ENCODE measurements at regions not wholly inside any gene's neighbourhood (a gene's known extent, or its start where the extent isn't known, plus 50 kb on each side); places are given as distances from the start of the nearest gene placed in this dataset.
"Not testable (repeated sequence)": the region's sequence is repeated elsewhere in the genome, so short reads cannot be mapped to it uniquely, and the experiment has no call there.

- H3K9me3 ChIP-seq (ENCODE audit: control insufficient read depth in 3 of 3, low read length in 3 of 3); H3K27ac ChIP-seq (ENCODE audit: low read depth, low read length); H3K4me1 ChIP-seq (ENCODE audit: control insufficient read depth in 3 of 3, insufficient read depth in 3 of 3, low read length in 3 of 3); H3K36me3 ChIP-seq (ENCODE audit: control insufficient read depth in 3 of 3, insufficient read depth in 3 of 3, low read length in 3 of 3); H3K4me3 ChIP-seq (ENCODE audit: low read length in 3 of 3); H3K27me3 ChIP-seq (ENCODE audit: control insufficient read depth in 3 of 3, insufficient read depth in 3 of 3, low read length in 3 of 3); H3K9ac ChIP-seq (ENCODE audit: low read depth in 1 of 3, low read length in 3 of 3): not testable (repeated sequence)
Observed at GRCh38 chr2:58694114-58694513, 453.0 kb upstream of the FANCL start.

GRCh38 chr2:58691041-58691440 is 449.9 kb upstream of the FANCL start:
- H3K27me3 ChIP-seq (ENCODE audit: control insufficient read depth in 3 of 3, insufficient read depth in 3 of 3, low read length in 3 of 3); H3K36me3 ChIP-seq (ENCODE audit: control insufficient read depth in 3 of 3, insufficient read depth in 3 of 3, low read length in 3 of 3); H3K4me3 ChIP-seq (ENCODE audit: low read length in 3 of 3); H3K4me1 ChIP-seq (ENCODE audit: control insufficient read depth in 3 of 3, insufficient read depth in 3 of 3, low read length in 3 of 3); H3K27ac ChIP-seq (ENCODE audit: low read depth, low read length); H3K9ac ChIP-seq (ENCODE audit: low read depth in 1 of 3, low read length in 3 of 3); H3K9me3 ChIP-seq (ENCODE audit: control insufficient read depth in 3 of 3, low read length in 3 of 3): not testable (repeated sequence)

GRCh38 chr2:58688813-58689212 is 447.7 kb upstream of the FANCL start:
- Histone ChIP-seq H3K9ac (ENCODE audit: low read depth in 1 of 3, low read length in 3 of 3) (no peak overlapping the region), H3K4me3 (ENCODE audit: low read length in 3 of 3) (no peak overlapping the region), H3K36me3 (ENCODE audit: control insufficient read depth in 3 of 3, insufficient read depth in 3 of 3, low read length in 3 of 3) (no peaks in the 10 kb centered on the region), H3K27me3 (ENCODE audit: control insufficient read depth in 3 of 3, insufficient read depth in 3 of 3, low read length in 3 of 3) (no peaks in the 10 kb centered on the region), H3K27ac (ENCODE audit: low read depth, low read length) (no peak overlapping the region), H3K4me1 (ENCODE audit: control insufficient read depth in 3 of 3, insufficient read depth in 3 of 3, low read length in 3 of 3) (no peaks in the 10 kb centered on the region), H3K9me3 (ENCODE audit: control insufficient read depth in 3 of 3, low read length in 3 of 3) (peaks cover 0 to 3% (median 0%) of the 10 kb centered on the region in 3 donors)

- Histone ChIP-seq H3K4me3 (ENCODE audit: low read length in 3 of 3) (no peak overlapping the region), H3K9ac (ENCODE audit: low read depth in 1 of 3, low read length in 3 of 3) (no peak overlapping the region), H3K27ac (ENCODE audit: low read depth, low read length) (no peak overlapping the region), H3K36me3 (ENCODE audit: control insufficient read depth in 3 of 3, insufficient read depth in 3 of 3, low read length in 3 of 3) (no peaks in the 10 kb centered on the region), H3K9me3 (ENCODE audit: control insufficient read depth in 3 of 3, low read length in 3 of 3) (peaks cover 0 to 3% (median 0%) of the 10 kb centered on the region in 3 donors), H3K27me3 (ENCODE audit: control insufficient read depth in 3 of 3, insufficient read depth in 3 of 3, low read length in 3 of 3) (no peaks in the 10 kb centered on the region), H3K4me1 (ENCODE audit: control insufficient read depth in 3 of 3, insufficient read depth in 3 of 3, low read length in 3 of 3) (no peaks in the 10 kb centered on the region)
Observed at GRCh38 chr2:58686776-58687175, 445.7 kb upstream of the FANCL start.

- H3K27ac ChIP-seq (ENCODE audit: low read depth, low read length), result no peak overlapping the region
- H3K9ac ChIP-seq (ENCODE audit: low read depth in 1 of 3, low read length in 3 of 3), result no peak overlapping the region
- H3K4me3 ChIP-seq (ENCODE audit: low read length in 3 of 3), result no peak overlapping the region
- no peaks in the 10 kb centered on the region for H3K36me3 ChIP-seq (ENCODE audit: control insufficient read depth in 3 of 3, insufficient read depth in 3 of 3, low read length in 3 of 3)
- no peaks in the 10 kb centered on the region for H3K4me1 ChIP-seq (ENCODE audit: control insufficient read depth in 3 of 3, insufficient read depth in 3 of 3, low read length in 3 of 3)
- H3K27me3 ChIP-seq (ENCODE audit: control insufficient read depth in 3 of 3, insufficient read depth in 3 of 3, low read length in 3 of 3), result no peaks in the 10 kb centered on the region
- H3K9me3 ChIP-seq (ENCODE audit: control insufficient read depth in 3 of 3, low read length in 3 of 3), result no peaks in the 10 kb centered on the region
Observed at GRCh38 chr2:58680755-58681310, 439.7 kb upstream of the FANCL start.

GRCh38 chr2:58677748-58678147 is 436.6 kb upstream of the FANCL start:
- Histone ChIP-seq H3K4me3 (ENCODE audit: low read length in 3 of 3) (no peak overlapping the region), H3K27me3 (ENCODE audit: control insufficient read depth in 3 of 3, insufficient read depth in 3 of 3, low read length in 3 of 3) (no peaks in the 10 kb centered on the region), H3K36me3 (ENCODE audit: control insufficient read depth in 3 of 3, insufficient read depth in 3 of 3, low read length in 3 of 3) (no peaks in the 10 kb centered on the region), H3K4me1 (ENCODE audit: control insufficient read depth in 3 of 3, insufficient read depth in 3 of 3, low read length in 3 of 3) (no peaks in the 10 kb centered on the region), H3K9me3 (ENCODE audit: control insufficient read depth in 3 of 3, low read length in 3 of 3) (no peaks in the 10 kb centered on the region), H3K27ac (ENCODE audit: low read depth, low read length) (no peak overlapping the region), H3K9ac (ENCODE audit: low read depth in 1 of 3, low read length in 3 of 3) (no peak overlapping the region)

GRCh38 chr2:58671675-58672074 is 430.6 kb upstream of the FANCL start:
- no peak overlapping the region for H3K9ac ChIP-seq (ENCODE audit: low read depth in 1 of 3, low read length in 3 of 3)
- no peaks in the 10 kb centered on the region for H3K27me3 ChIP-seq (ENCODE audit: control insufficient read depth in 3 of 3, insufficient read depth in 3 of 3, low read length in 3 of 3)
- H3K27ac ChIP-seq (ENCODE audit: low read depth, low read length), result no peak overlapping the region
- no peaks in the 10 kb centered on the region for H3K4me1 ChIP-seq (ENCODE audit: control insufficient read depth in 3 of 3, insufficient read depth in 3 of 3, low read length in 3 of 3)
- H3K36me3 ChIP-seq (ENCODE audit: control insufficient read depth in 3 of 3, insufficient read depth in 3 of 3, low read length in 3 of 3), result no peaks in the 10 kb centered on the region
- no peaks in the 10 kb centered on the region for H3K9me3 ChIP-seq (ENCODE audit: control insufficient read depth in 3 of 3, low read length in 3 of 3)
- H3K4me3 ChIP-seq (ENCODE audit: low read length in 3 of 3), result no peak overlapping the region

- no peaks in the 10 kb centered on the region for H3K4me1 ChIP-seq (ENCODE audit: control insufficient read depth in 3 of 3, insufficient read depth in 3 of 3, low read length in 3 of 3)
- H3K4me3 ChIP-seq (ENCODE audit: low read length in 3 of 3), result no peak overlapping the region
- H3K9me3 ChIP-seq (ENCODE audit: control insufficient read depth in 3 of 3, low read length in 3 of 3), result no peaks in the 10 kb centered on the region
- no peaks in the 10 kb centered on the region for H3K27me3 ChIP-seq (ENCODE audit: control insufficient read depth in 3 of 3, insufficient read depth in 3 of 3, low read length in 3 of 3)
- no peaks in the 10 kb centered on the region for H3K36me3 ChIP-seq (ENCODE audit: control insufficient read depth in 3 of 3, insufficient read depth in 3 of 3, low read length in 3 of 3)
- H3K27ac ChIP-seq (ENCODE audit: low read depth, low read length), result no peak overlapping the region
- no peak overlapping the region for H3K9ac ChIP-seq (ENCODE audit: low read depth in 1 of 3, low read length in 3 of 3)
Observed at GRCh38 chr2:58669998-58670397, 428.9 kb upstream of the FANCL start.

- Histone ChIP-seq H3K36me3 (ENCODE audit: control insufficient read depth in 3 of 3, insufficient read depth in 3 of 3, low read length in 3 of 3) (no peaks in the 10 kb centered on the region), H3K27ac (ENCODE audit: low read depth, low read length) (no peak overlapping the region), H3K4me1 (ENCODE audit: control insufficient read depth in 3 of 3, insufficient read depth in 3 of 3, low read length in 3 of 3) (no peaks in the 10 kb centered on the region), H3K9ac (ENCODE audit: low read depth in 1 of 3, low read length in 3 of 3) (no peak overlapping the region), H3K27me3 (ENCODE audit: control insufficient read depth in 3 of 3, insufficient read depth in 3 of 3, low read length in 3 of 3) (no peaks in the 10 kb centered on the region), H3K9me3 (ENCODE audit: control insufficient read depth in 3 of 3, low read length in 3 of 3) (no peaks in the 10 kb centered on the region), H3K4me3 (ENCODE audit: low read length in 3 of 3) (no peak overlapping the region)
Observed at GRCh38 chr2:58667137-58667774, 426.1 kb upstream of the FANCL start.

- H3K9me3 ChIP-seq (ENCODE audit: control insufficient read depth in 3 of 3, low read length in 3 of 3), result no peaks in the 10 kb centered on the region
- no peak overlapping the region for H3K27ac ChIP-seq (ENCODE audit: low read depth, low read length)
- H3K9ac ChIP-seq (ENCODE audit: low read depth in 1 of 3, low read length in 3 of 3), result no peak overlapping the region
- no peaks in the 10 kb centered on the region for H3K27me3 ChIP-seq (ENCODE audit: control insufficient read depth in 3 of 3, insufficient read depth in 3 of 3, low read length in 3 of 3)
- no peak overlapping the region for H3K4me3 ChIP-seq (ENCODE audit: low read length in 3 of 3)
- H3K4me1 ChIP-seq (ENCODE audit: control insufficient read depth in 3 of 3, insufficient read depth in 3 of 3, low read length in 3 of 3), result no peaks in the 10 kb centered on the region
- no peaks in the 10 kb centered on the region for H3K36me3 ChIP-seq (ENCODE audit: control insufficient read depth in 3 of 3, insufficient read depth in 3 of 3, low read length in 3 of 3)
Observed at GRCh38 chr2:58666323-58666970, 425.3 kb upstream of the FANCL start.

Data from skeletal muscle tissue (tissue), 3 donors.